ENCODE measurements at regions not wholly inside any gene's neighbourhood (a gene's known extent, or its start where the extent isn't known, plus 50 kb on each side); places are given as distances from the start of the nearest gene placed in this dataset.

GRCh38 chr6:11633741-11634509 lies 96.4 kb downstream of the TMEM170B start:
- no peak for DNase-seq (ENCODE audit: insufficient read length, low spot score)
- FAIRE-seq, result no peak

DNA sequence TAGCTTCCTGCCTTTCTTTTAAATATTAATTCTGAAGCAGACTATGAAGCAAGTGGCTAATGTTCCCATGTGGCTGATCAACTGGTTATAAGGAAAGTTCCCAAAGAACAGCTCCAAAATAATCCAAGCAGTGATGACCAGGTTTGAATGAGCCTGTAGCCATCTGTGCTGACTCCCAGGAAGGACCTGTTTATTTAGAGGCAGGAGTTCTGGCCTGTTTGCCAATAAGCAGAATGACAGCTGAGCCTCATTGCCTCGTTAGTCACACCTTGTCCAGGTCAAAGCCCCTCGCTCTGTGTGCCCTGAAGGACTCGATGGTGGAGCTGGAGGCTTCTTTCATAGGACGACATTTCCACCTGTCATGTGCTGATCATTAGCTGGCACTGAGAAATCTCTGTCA lies 97.4 kb downstream of the TMEM170B start:
- FAIRE-seq, result peak; percentile 23
- no peak for DNase-seq (ENCODE audit: insufficient read length, low spot score)

DNA sequence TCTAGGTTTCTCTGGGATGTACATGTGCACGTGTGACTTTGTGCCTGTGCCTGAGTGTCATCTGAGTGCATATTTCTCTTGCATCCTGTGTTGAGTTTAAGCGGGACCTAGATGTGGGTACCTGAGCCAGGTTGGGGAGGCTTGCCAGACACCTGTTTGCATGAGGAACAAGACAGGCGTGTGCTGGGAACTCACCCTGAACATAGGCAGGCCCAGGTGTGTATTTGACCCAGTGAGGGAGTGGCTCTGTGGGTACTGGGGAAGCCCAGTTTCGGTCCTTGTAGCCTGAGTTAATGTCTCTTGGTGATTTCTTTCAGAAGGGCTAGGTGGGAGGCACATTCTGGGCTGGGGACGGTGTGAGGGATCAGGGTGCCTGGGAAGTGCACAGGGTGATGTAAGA lies 98.6 kb downstream of the TMEM170B start:
- FAIRE-seq (no peak), DNase-seq (ENCODE audit: insufficient read length, low spot score) (no peak)

- DNase-seq (ENCODE audit: insufficient read length, low spot score) (no peak), FAIRE-seq (no peak)
These were observed 99.7 kb downstream of the TMEM170B start for GRCh38 chr6:11637266-11637665.

- FAIRE-seq (no peak), DNase-seq (ENCODE audit: insufficient read length, low spot score) (no peak)
These were observed 102.1 kb downstream of the TMEM170B start for GRCh38 chr6:11639376-11640235.

- DNase-seq (ENCODE audit: insufficient read length, low spot score) (no peak), FAIRE-seq (no peak)
These were observed 102.9 kb downstream of the TMEM170B start for GRCh38 chr6:11640486-11640885.

DNA sequence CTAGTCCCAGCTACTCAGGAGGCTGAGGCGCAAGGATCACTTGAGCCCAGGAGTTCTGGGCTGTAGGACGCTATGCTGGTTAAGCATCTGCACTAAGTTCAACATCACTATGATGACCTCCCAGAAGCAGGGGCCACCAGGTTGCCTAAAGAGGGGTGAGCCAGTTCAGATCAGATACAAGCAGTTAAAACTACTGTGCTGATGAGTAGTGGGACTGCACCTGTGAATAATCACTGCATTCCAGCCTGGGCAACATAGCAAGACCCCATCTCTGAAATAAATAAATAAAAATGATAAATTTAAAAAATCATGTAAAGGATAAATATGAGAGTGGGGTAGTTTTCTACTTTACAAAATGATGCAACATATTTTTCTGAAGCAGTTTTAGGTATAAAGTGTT lies 106.5 kb downstream of the TMEM170B start:
- DNase-seq (ENCODE audit: insufficient read length, low spot score) (no peak), FAIRE-seq (no peak)

- no peak for FAIRE-seq
These were observed 107.1 kb downstream of the TMEM170B start for GRCh38 chr6:11644601-11645000.

GRCh38 chr6:11645016-11645415 lies 107.5 kb downstream of the TMEM170B start:
- no peak for DNase-seq (ENCODE audit: insufficient read length, low spot score)

More at GRCh38 chr6:11644601-11645000, 107.1 kb downstream of the TMEM170B start:
- no peak for DNase-seq (ENCODE audit: insufficient read length, low spot score)

DNA sequence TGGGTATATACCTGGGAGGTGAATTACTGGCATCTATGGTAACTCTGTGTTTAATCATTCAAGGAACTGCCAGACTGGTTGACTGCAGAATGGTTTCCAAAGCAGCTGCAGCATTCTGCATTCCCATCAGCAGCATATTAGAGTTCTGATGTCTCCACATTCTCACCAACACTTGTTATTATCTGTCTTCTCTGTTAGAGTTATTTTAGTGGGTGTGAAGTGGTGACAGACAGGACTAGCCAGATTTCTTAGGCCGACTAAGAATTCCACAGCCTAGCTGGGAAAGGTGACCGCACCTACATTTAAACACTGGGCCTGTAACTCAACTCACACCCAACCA lies 110.9 kb downstream of the TMEM170B start:
- FAIRE-seq (no peak), DNase-seq (ENCODE audit: insufficient read length, low spot score) (no peak)

More at GRCh38 chr6:11645016-11645415, 107.5 kb downstream of the TMEM170B start:
- FAIRE-seq, result no peak

- DNase-seq (ENCODE audit: insufficient read length, low spot score) (no peak), FAIRE-seq (no peak)
These were observed 111.3 kb downstream of the TMEM170B start for GRCh38 chr6:11648889-11649288.

- DNase-seq (ENCODE audit: insufficient read length, low spot score) (peak; percentile 27), FAIRE-seq (peak; percentile 26)
These were observed 112.6 kb downstream of the TMEM170B start for GRCh38 chr6:11650025-11650696.

- peak; percentile 16 for FAIRE-seq
- no peak for DNase-seq (ENCODE audit: insufficient read length, low spot score)
These were observed 113.2 kb downstream of the TMEM170B start for GRCh38 chr6:11650711-11651110.

DNA sequence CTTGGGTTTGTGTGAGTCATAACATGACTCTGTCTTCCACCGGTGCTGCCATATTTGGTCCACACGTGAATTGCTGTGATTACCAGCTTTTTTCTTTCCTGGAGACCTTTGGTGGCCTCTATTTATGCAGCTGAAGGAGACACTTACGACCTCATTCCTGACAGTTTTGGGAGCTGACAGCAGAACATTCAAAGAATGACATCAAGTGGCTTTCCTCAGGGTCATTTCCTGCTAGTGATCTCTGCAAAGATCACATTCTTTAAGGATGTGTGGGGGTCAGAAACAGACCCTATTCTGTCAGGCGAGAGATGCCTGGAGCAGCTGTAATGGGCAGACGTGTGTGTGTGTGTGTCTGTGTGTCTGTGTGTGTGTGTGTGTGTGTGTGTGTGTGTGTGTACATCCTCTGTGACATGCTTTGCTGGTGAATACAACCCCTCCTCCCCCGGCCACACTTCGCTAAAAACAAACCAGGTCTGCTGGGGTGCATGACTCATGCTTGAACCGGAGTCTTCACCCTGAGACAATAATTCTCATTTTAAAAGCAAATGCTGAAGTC lies 115.6 kb downstream of the TMEM170B start:
- FAIRE-seq, result peak; percentile 95
- peak; percentile 74 for DNase-seq (ENCODE audit: insufficient read length, low spot score)

DNA sequence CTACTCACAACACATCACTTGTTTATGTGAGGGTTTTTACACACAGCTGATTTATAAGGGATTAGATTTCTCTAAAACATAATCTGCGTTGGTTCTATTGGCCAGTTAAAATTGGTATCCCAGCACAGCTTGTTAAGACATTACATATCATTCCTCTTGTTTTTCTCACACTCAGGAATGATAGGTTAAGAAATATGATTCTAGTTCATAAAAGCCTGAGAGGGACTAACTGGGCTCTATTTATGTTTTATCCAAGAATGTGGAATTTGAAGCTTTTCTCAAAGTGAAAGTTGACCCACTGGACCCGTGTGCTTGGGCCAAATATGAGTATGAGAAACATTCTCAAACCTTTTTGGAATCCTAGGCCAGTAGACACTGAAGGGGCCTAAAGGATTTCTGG lies 117.3 kb downstream of the TMEM170B start:
- no peak for FAIRE-seq

DNA sequence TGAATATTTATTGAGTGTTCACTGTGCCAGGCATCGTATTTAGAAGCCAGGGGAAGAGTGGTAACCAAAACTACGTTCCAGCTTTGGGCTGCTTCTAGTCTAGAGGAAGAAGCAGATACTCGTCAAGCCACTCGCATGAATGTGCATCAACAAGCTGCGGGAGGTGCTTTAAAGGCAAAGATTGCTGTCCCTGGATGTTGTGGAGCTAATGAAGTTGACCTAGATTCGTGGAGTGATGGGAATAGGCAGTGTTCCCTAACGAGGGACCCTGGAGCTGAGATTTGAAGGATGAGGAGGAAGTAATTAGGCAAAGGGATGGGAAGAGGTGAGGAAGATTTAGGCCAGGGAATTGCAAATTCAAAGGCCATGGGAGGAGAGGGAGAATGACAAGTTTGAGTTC lies 118.9 kb downstream of the TMEM170B start:
- DNase-seq (ENCODE audit: insufficient read length, low spot score) (no peak), FAIRE-seq (no peak)

More for the DNA sequence above, 117.3 kb downstream of the TMEM170B start:
- no peak for DNase-seq (ENCODE audit: insufficient read length, low spot score)

DNA sequence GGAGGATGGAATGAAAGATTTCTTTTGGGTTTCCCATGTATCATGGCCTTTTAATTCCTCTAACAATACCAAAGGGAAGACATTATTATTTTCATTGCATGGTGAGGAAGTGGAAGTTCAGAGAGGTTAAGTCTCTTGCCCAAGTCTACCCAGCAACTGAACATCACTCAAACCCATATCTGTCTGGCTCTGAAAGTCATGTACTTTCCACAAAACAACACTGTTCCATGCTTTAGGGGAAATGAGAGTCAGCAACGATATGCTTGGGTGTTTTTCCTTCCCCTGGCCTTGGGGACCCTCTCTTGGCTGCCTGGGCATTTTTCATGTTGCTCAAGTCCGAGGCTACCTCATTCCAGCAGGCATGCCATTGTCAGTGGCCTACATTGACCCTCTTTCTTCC lies 118.8 kb downstream of the ADTRP start:
- DNase-seq (ENCODE audit: insufficient read length, low spot score) (no peak), FAIRE-seq (no peak)

- FAIRE-seq (no peak), DNase-seq (ENCODE audit: insufficient read length, low spot score) (no peak)
These were observed 116.3 kb downstream of the ADTRP start for GRCh38 chr6:11662323-11662722.

DNA sequence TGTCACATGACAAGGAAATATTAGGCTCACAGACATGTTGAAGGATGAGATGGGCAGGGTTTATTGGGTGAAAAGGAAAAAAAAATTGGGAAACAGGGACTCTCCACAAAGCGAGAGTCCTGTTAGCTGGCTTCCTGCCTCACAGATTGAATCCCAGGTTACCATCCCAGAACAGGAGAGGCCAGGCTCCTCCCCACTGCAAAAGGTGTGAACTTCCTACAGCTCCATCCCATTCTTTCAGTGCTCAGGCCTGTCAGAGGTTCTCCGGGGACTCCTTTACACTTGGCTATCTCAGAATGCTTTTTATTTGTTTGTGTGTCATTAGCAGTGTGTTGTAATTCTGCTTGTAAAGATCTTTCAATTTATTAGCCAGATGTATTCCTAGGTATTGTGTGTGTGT lies 115.1 kb downstream of the ADTRP start:
- FAIRE-seq (no peak), DNase-seq (ENCODE audit: insufficient read length, low spot score) (no peak)

All from HTR-8/SVneo (cell line).